ENCODE measurements at regions not wholly inside any gene's neighbourhood (a gene's known extent, or its start where the extent isn't known, plus 50 kb on each side); places are given as distances from the start of the nearest gene placed in this dataset.

GRCh38 chrX:20861113-20861512 is 513.1 kb upstream of the CNKSR2 start:
- DNase-seq, result no peak

- DNase-seq, result no peak
Observed at GRCh38 chrX:20857746-20858145, 516.5 kb upstream of the CNKSR2 start.

GRCh38 chrX:20838477-20838876 is 535.7 kb upstream of the CNKSR2 start:
- DNase-seq, result no peak

GRCh38 chrX:20829665-20830491 is 544.3 kb upstream of the CNKSR2 start:
- DNase-seq, result no peak

- no peak for DNase-seq
Observed at GRCh38 chrX:20825984-20826383, 548.2 kb upstream of the CNKSR2 start.

GRCh38 chrX:20803971-20804370 is 537.3 kb upstream of the RPS6KA3 start:
- no peak for DNase-seq

GRCh38 chrX:20802036-20802435 is 535.3 kb upstream of the RPS6KA3 start:
- no peak for DNase-seq

GRCh38 chrX:20796450-20796849 is 529.7 kb upstream of the RPS6KA3 start:
- DNase-seq, result no peak

- no peak for DNase-seq
Observed at GRCh38 chrX:20789103-20789502, 522.4 kb upstream of the RPS6KA3 start.

GRCh38 chrX:20767346-20767745 is 500.6 kb upstream of the RPS6KA3 start:
- DNase-seq, result no peak

GRCh38 chrX:20756585-20756984 is 489.9 kb upstream of the RPS6KA3 start:
- DNase-seq, result no peak

GRCh38 chrX:20753076-20753475 is 486.4 kb upstream of the RPS6KA3 start:
- no peak for DNase-seq

- DNase-seq, result no peak
Observed at GRCh38 chrX:20746690-20747089, 480.0 kb upstream of the RPS6KA3 start.

GRCh38 chrX:20743046-20743445 is 476.3 kb upstream of the RPS6KA3 start:
- no peak for DNase-seq

- DNase-seq, result no peak
Observed at GRCh38 chrX:20742106-20742505, 475.4 kb upstream of the RPS6KA3 start.

GRCh38 chrX:20740443-20740842 is 473.7 kb upstream of the RPS6KA3 start:
- no peak for DNase-seq

GRCh38 chrX:20739038-20739745 is 472.5 kb upstream of the RPS6KA3 start:
- no peak for DNase-seq

- no peak for DNase-seq
Observed at GRCh38 chrX:20729416-20729815, 462.7 kb upstream of the RPS6KA3 start.

- DNase-seq, result no peak
Observed at GRCh38 chrX:20727447-20727846, 460.7 kb upstream of the RPS6KA3 start.

- no peak for DNase-seq
Observed at GRCh38 chrX:20720954-20721626, 454.4 kb upstream of the RPS6KA3 start.

- DNase-seq, result no peak
Observed at GRCh38 chrX:20718592-20719380, 452.1 kb upstream of the RPS6KA3 start.

- DNase-seq, result no peak
Observed at GRCh38 chrX:20715176-20715575, 448.5 kb upstream of the RPS6KA3 start.

- DNase-seq, result no peak
Observed at GRCh38 chrX:20712811-20713210, 446.1 kb upstream of the RPS6KA3 start.
